BLaER1 (cell line): ENCODE measurements at regions not wholly inside any gene's neighbourhood (a gene's known extent, or its start where the extent isn't known, plus 50 kb on each side); places are given as distances from the start of the nearest gene placed in this dataset.

ENCODE experiments used
- H3K27ac ChIP-seq: shearing (Covaris generic); formaldehyde crosslinking; 2 replicates; pipeline ENCODE4 v1.8.1; 2022
- H3K27me3 ChIP-seq: shearing (Covaris generic); formaldehyde crosslinking; 2 replicates; pipeline ENCODE4 v1.8.1; 2022
- H3K36me3 ChIP-seq: shearing (Covaris generic); formaldehyde crosslinking; 2 replicates; pipeline ENCODE4 v1.8.1; 2022
- H3K4me1 ChIP-seq: shearing (Covaris generic); formaldehyde crosslinking; 2 replicates; pipeline ENCODE4 v1.8.1; 2022
- H3K4me2 ChIP-seq: shearing (Covaris generic); formaldehyde crosslinking; 2 replicates; pipeline ENCODE4 v1.8.1; 2022
- H3K4me3 ChIP-seq: shearing (Covaris generic); formaldehyde crosslinking; 2 replicates; pipeline ENCODE4 v1.8.1; 2022
- H3K9ac ChIP-seq: shearing (Covaris generic); formaldehyde crosslinking; 2 replicates; pipeline ENCODE4 v1.8.1; 2022
- H3K9me3 ChIP-seq: shearing (Covaris generic); formaldehyde crosslinking; 2 replicates; pipeline ENCODE4 v1.8.1; 2022
- H4K20me1 ChIP-seq: shearing (Covaris generic); formaldehyde crosslinking; 2 replicates; pipeline ENCODE4 v1.8.1; 2022
- Cebpa-rat ChIP-seq: shearing (Covaris generic); IDR thresholded peaks from 2 replicates; pipeline ENCODE4 v1.8.1; 2022

- Histone ChIP-seq H3K9me3 (no peaks in the 10 kb centered on the region), H4K20me1 (no peaks in the 10 kb centered on the region), H3K27ac (no peak overlapping the region), H3K9ac (no peak overlapping the region), H3K27me3 (no peaks in the 10 kb centered on the region), H3K4me3 (no peak overlapping the region), H3K4me2 (no peak overlapping the region), H3K4me1 (no peaks in the 10 kb centered on the region), H3K36me3 (no peaks in the 10 kb centered on the region)
- no peak for TF ChIP-seq Cebpa-rat
Observed at GRCh38 chr9:108224716-108225115, 631.1 kb downstream of the ACTL7B start.

GRCh38 chr9:108219664-108220063 is 636.1 kb downstream of the ACTL7B start:
- Histone ChIP-seq H3K4me3 (no peak overlapping the region), H3K27ac (no peak overlapping the region), H3K9ac (no peak overlapping the region), H4K20me1 (no peaks in the 10 kb centered on the region), H3K9me3 (no peaks in the 10 kb centered on the region), H3K27me3 (no peaks in the 10 kb centered on the region), H3K4me2 (no peak overlapping the region), H3K36me3 (no peaks in the 10 kb centered on the region), H3K4me1 (no peaks in the 10 kb centered on the region)
- no peak for TF ChIP-seq Cebpa-rat

- no peak for TF ChIP-seq Cebpa-rat
- H3K27ac ChIP-seq: no peak overlapping the region
- H4K20me1 ChIP-seq: no peaks in the 10 kb centered on the region
- no peaks in the 10 kb centered on the region for H3K9me3 ChIP-seq
- no peak overlapping the region for H3K9ac ChIP-seq
- H3K4me2 ChIP-seq: no peak overlapping the region
- H3K4me1 ChIP-seq: no peaks in the 10 kb centered on the region
- H3K4me3 ChIP-seq: no peak overlapping the region
- no peaks in the 10 kb centered on the region for H3K36me3 ChIP-seq
- no peaks in the 10 kb centered on the region for H3K27me3 ChIP-seq
Observed at GRCh38 chr9:108217431-108218349, 638.1 kb downstream of the ACTL7B start.

- no peaks in the 10 kb centered on the region for H3K9me3 ChIP-seq
- no peaks in the 10 kb centered on the region for H4K20me1 ChIP-seq
- H3K27me3 ChIP-seq: no peaks in the 10 kb centered on the region
- H3K27ac ChIP-seq: no peak overlapping the region
- no peak for TF ChIP-seq Cebpa-rat
- H3K9ac ChIP-seq: no peak overlapping the region
- H3K4me2 ChIP-seq: no peak overlapping the region
- H3K4me1 ChIP-seq: no peaks in the 10 kb centered on the region
- no peak overlapping the region for H3K4me3 ChIP-seq
- no peaks in the 10 kb centered on the region for H3K36me3 ChIP-seq
Observed at GRCh38 chr9:108213511-108213910, 642.3 kb downstream of the ACTL7B start.

GRCh38 chr9:108212184-108212583 is 643.6 kb downstream of the ACTL7B start:
- TF ChIP-seq Cebpa-rat: no peak
- no peak overlapping the region for H3K9ac ChIP-seq

GRCh38 chr9:108211411-108211955 is 644.3 kb downstream of the ACTL7B start:
- Histone ChIP-seq H3K36me3 (no peaks in the 10 kb centered on the region), H3K4me3 (no peak overlapping the region), H3K27ac (no peak overlapping the region), H3K4me2 (no peak overlapping the region), H4K20me1 (no peaks in the 10 kb centered on the region), H3K4me1 (no peaks in the 10 kb centered on the region), H3K9me3 (no peaks in the 10 kb centered on the region), H3K9ac (no peak overlapping the region), H3K27me3 (no peaks in the 10 kb centered on the region)
- no peak for TF ChIP-seq Cebpa-rat

More at GRCh38 chr9:108212184-108212583, 643.6 kb downstream of the ACTL7B start:
- no peaks in the 10 kb centered on the region for H3K4me1 ChIP-seq
- H3K4me2 ChIP-seq: no peak overlapping the region
- H4K20me1 ChIP-seq: no peaks in the 10 kb centered on the region
- H3K9me3 ChIP-seq: no peaks in the 10 kb centered on the region
- H3K27me3 ChIP-seq: no peaks in the 10 kb centered on the region
- no peaks in the 10 kb centered on the region for H3K36me3 ChIP-seq
- H3K27ac ChIP-seq: no peak overlapping the region
- no peak overlapping the region for H3K4me3 ChIP-seq

GRCh38 chr9:108209132-108209685 is 646.6 kb downstream of the ACTL7B start:
- Histone ChIP-seq H3K4me1 (no peaks in the 10 kb centered on the region), H3K9ac (no peak overlapping the region), H3K27ac (no peak overlapping the region), H3K4me2 (no peak overlapping the region), H4K20me1 (no peaks in the 10 kb centered on the region), H3K4me3 (no peak overlapping the region), H3K9me3 (no peaks in the 10 kb centered on the region), H3K36me3 (no peaks in the 10 kb centered on the region), H3K27me3 (no peaks in the 10 kb centered on the region)
- no peak for TF ChIP-seq Cebpa-rat

- Histone ChIP-seq H3K27me3 (no peaks in the 10 kb centered on the region), H3K4me2 (no peak overlapping the region), H3K27ac (no peak overlapping the region), H3K9ac (no peak overlapping the region), H4K20me1 (no peaks in the 10 kb centered on the region), H3K36me3 (no peaks in the 10 kb centered on the region), H3K9me3 (peaks cover 5% of the 10 kb centered on the region; the same call in 1 of the 2 replicates), H3K4me3 (no peak overlapping the region), H3K4me1 (no peaks in the 10 kb centered on the region)
- no peak for TF ChIP-seq Cebpa-rat
Observed at GRCh38 chr9:108207561-108208165, 648.1 kb downstream of the ACTL7B start.

GRCh38 chr9:108205276-108205675 is 650.5 kb downstream of the ACTL7B start:
- peaks cover 8% of the 10 kb centered on the region for H3K9me3 ChIP-seq
- no peaks in the 10 kb centered on the region for H3K36me3 ChIP-seq
- no peak overlapping the region for H3K4me3 ChIP-seq
- H3K27me3 ChIP-seq: no peaks in the 10 kb centered on the region
- H3K4me2 ChIP-seq: no peak overlapping the region
- H4K20me1 ChIP-seq: no peaks in the 10 kb centered on the region
- H3K4me1 ChIP-seq: no peaks in the 10 kb centered on the region
- H3K9ac ChIP-seq: no peak overlapping the region
- H3K27ac ChIP-seq: no peak overlapping the region
- no peak for TF ChIP-seq Cebpa-rat

GRCh38 chr9:108197899-108198298 is 657.9 kb downstream of the ACTL7B start:
- Histone ChIP-seq H3K27ac (no peak overlapping the region), H3K36me3 (no peaks in the 10 kb centered on the region), H3K4me1 (no peaks in the 10 kb centered on the region), H4K20me1 (no peaks in the 10 kb centered on the region), H3K27me3 (no peaks in the 10 kb centered on the region), H3K9ac (no peak overlapping the region), H3K4me3 (no peak overlapping the region), H3K9me3 (peaks cover 17% of the 10 kb centered on the region), H3K4me2 (no peak overlapping the region)
- no peak for TF ChIP-seq Cebpa-rat
